Upper lobe of left lung (tissue), 4 donors: ENCODE measurements at regions not wholly inside any gene's neighbourhood (a gene's known extent, or its start where the extent isn't known, plus 50 kb on each side); places are given as distances from the start of the nearest gene placed in this dataset.

Source experiments
- CTCF ChIP-seq, 6 experiments: fragments of 450-650 bp in 4 of 6; fragments of 200-600 bp in 2 of 6; sonication (generic) in 2 of 6; IDR thresholded peaks; one replicate each; pipeline ENCODE4 v1.5.1; 2016 to 2019; ENCODE audit warnings: antibody characterized with exemption in 6 of 6
- POLR2A ChIP-seq, 4 donors: fragments of 450-650 bp; IDR thresholded peaks; one replicate each; pipeline ENCODE4 v1.5.1; 2016 to 2017; ENCODE audit warnings: antibody characterized with exemption in 4 of 4, mild to moderate bottlenecking in 2 of 4

- no peak for TF ChIP-seq CTCF (IDR thresholded peaks at IDR 0.05)
- no peak for TF ChIP-seq POLR2A (IDR thresholded peaks at IDR 0.05)
These were observed 71.7 kb upstream of the FCN1 start for GRCh38 chr9:134989206-134990065.
